ENCODE measurements at regions not wholly inside any gene's neighbourhood (a gene's known extent, or its start where the extent isn't known, plus 50 kb on each side); places are given as distances from the start of the nearest gene placed in this dataset.

DNA sequence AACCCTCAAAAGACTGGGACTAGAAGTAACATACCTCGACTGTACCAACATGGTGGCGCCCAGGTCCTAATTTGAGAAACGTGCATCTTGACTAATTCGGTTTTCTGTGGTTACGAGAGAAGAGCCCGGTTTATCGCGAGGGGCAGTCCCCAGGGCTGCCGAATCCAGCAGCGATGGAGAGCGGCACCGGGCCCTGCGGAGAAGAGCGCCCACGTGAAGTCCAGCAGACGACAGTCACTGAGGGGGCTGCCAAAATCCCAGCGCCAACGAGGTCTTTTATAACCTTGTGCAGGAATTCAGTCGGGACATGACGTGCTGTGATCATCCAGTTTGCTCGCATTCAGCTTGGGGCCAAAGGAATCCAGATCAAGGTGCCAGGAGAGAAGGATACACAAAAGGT, 187.5 kb upstream of the SLITRK2 start:
- peaks cover 0 to 2% (median 2%) of the 10 kb centered on the region in 3 experiments; a peak in 3 of 7 replicates for H3K36me3 Mint-ChIP-seq (ENCODE audit: insufficient read depth in 1 of 3, low read depth in 3 of 3)
- H2AFZ ChIP-seq (ENCODE audit: low read length): no peak overlapping the region
- H3K14ac ChIP-seq (ENCODE audit: insufficient read depth, low read length): no peak overlapping the region
- no peaks in the 10 kb centered on the region for H3K79me2 ChIP-seq (ENCODE audit: insufficient read depth, low read length)
- no peak overlapping the region for H4K91ac ChIP-seq (ENCODE audit: insufficient read length, low read depth, low read length)
- H2BK20ac ChIP-seq (ENCODE audit: low read depth, low read length, poor library complexity, severe bottlenecking): no peak overlapping the region
- H3K27ac ChIP-seq (ENCODE audit: insufficient read length, low read depth, low read length): no peak overlapping the region
- no peak overlapping the region for H3K4me3 Mint-ChIP-seq
- H3K9me3 ChIP-seq (ENCODE audit: control insufficient read depth, low read depth, low read length): peaks cover 8% of the 10 kb centered on the region
- H3K9ac ChIP-seq (ENCODE audit: extremely low read depth, insufficient read length, low read length): no peak overlapping the region
- H3K27me3 ChIP-seq (ENCODE audit: insufficient read depth, low read length): no peaks in the 10 kb centered on the region
- H2BK15ac ChIP-seq (ENCODE audit: low read depth, low read length): no peak overlapping the region
- no peak overlapping the region for H3K56ac ChIP-seq (ENCODE audit: insufficient read length, low read depth, low read length)
- no peak overlapping the region for H2BK5ac ChIP-seq (ENCODE audit: insufficient read length, low read length)
- H3K4ac ChIP-seq (ENCODE audit: low read depth, low read length): no peak overlapping the region
- no peak for TF ChIP-seq CTCF (conservative IDR thresholded peaks at IDR 0.05)
- H3K4me2 ChIP-seq (ENCODE audit: insufficient read depth, insufficient read length, low read length): no peak overlapping the region
- WGBS (ENCODE audit: extremely low coverage, insufficient read length, low lambda C conversion rate): no CpG with 5 or more reads among the region's 21 CpGs
- no peak overlapping the region for H2BK12ac ChIP-seq (ENCODE audit: insufficient read length, low read depth, low read length)
- H4K5ac ChIP-seq (ENCODE audit: insufficient read length, low read depth, low read length): no peak overlapping the region
- H4K8ac ChIP-seq (replicated peaks; ENCODE audit: insufficient read length, low read depth, low read length): no peak overlapping the region
- no peak overlapping the region for H3T11ph ChIP-seq (ENCODE audit: low read length)
- no peaks in the 10 kb centered on the region for H3K23me2 ChIP-seq (ENCODE audit: insufficient read length, low read depth, low read length, poor library complexity, severe bottlenecking)
- no peaks in the 10 kb centered on the region for H3K79me1 ChIP-seq (ENCODE audit: insufficient read depth, low read depth, low read length, poor library complexity, severe bottlenecking)
- no peak overlapping the region for H3K23ac ChIP-seq (ENCODE audit: insufficient read length, low read depth, low read length)
- H3K27me3 Mint-ChIP-seq (ENCODE audit: low read depth): no peaks in the 10 kb centered on the region; the same call in 1 of the 2 replicates
- H3K4me1 ChIP-seq (ENCODE audit: insufficient read depth, low read length): no peaks in the 10 kb centered on the region
- no peak overlapping the region for H3K27ac Mint-ChIP-seq
- no peak overlapping the region for H3K18ac ChIP-seq (ENCODE audit: insufficient read length, low read depth, low read length)
- no peak overlapping the region for H2BK120ac ChIP-seq (ENCODE audit: low read depth, low read length, poor library complexity, severe bottlenecking)
- DNase-seq: no peak
- no peak overlapping the region for H2AK5ac ChIP-seq (ENCODE audit: insufficient read length, low read length)
- peaks cover 75 to 76% of the 10 kb centered on the region in 2 experiments for H3K9me3 Mint-ChIP-seq
- no peaks in the 10 kb centered on the region for H4K20me1 ChIP-seq (ENCODE audit: control insufficient read depth, insufficient read depth, insufficient read length)
- H3K4me1 Mint-ChIP-seq: no peaks in the 10 kb centered on the region
